OCI-LY3 (cell line): ENCODE measurements at regions not wholly inside any gene's neighbourhood (a gene's known extent, or its start where the extent isn't known, plus 50 kb on each side); places are given as distances from the start of the nearest gene placed in this dataset.

ENCODE experiments used
- CTCF ChIP-seq: fragments of 200-600, 300-600 bp; sonication (generic); IDR thresholded peaks from 2 replicates; pipeline ENCODE4 v1.5.1; 2014; ENCODE audit warnings: antibody characterized with exemption, low read length, low read depth
- EZH2phosphoT487 ChIP-seq: fragments of 200-600 bp; shearing (Covaris generic); IDR thresholded peaks from 2 replicates; pipeline ENCODE4 v1.6.1; 2018; ENCODE audit warnings: antibody characterized with exemption, mixed run types, low read depth

GRCh38 chr4:63663870-63664269 is 745.4 kb downstream of the TECRL start:
- TF ChIP-seq CTCF: no peak
- no peak for TF ChIP-seq EZH2phosphoT487
